ENCODE measurements at regions not wholly inside any gene's neighbourhood (a gene's known extent, or its start where the extent isn't known, plus 50 kb on each side); places are given as distances from the start of the nearest gene placed in this dataset.
A peak's percentile ranks its signal among the peaks of the same experiment; 100 is the strongest.

DNA sequence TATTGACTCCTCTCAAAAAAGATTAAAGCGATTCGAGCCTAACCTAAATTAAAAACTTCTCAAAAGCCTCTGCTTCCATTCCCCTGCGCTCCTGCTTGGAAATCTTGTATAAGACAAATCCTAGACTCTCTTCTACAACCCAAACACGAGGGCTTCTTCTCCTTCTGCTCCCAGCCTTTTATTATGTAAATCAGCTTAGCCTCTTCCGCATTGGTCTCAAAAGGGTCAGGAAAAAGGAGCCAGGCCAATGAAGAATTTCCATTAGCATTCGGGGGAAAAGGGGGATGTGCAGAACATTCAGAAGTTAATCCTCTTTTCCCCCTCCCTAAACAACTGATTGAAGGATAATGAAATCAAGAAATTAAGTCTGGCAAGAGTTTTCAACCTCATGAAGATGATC lies 107.9 kb downstream of the FAM124B start:
- intact Hi-C loops (cut with DNase I; ENCODE audit: low total_unique reads) (no loop called here), in situ Hi-C loops (cut with MboI; ENCODE audit: low pct_ligation_motif_present in 1 of 4, low pct_unique_long_range_greater_than_20kb in 1 of 4, low sequenced_read_pairs in 3 of 4) (no loop called here)
- H3K4me1 ChIP-seq: no peaks in the 10 kb centered on the region
- TF ChIP-seq POLR2AphosphoS5 (IDR thresholded peaks at IDR 0.05) (no peak), EP300 (IDR thresholded peaks at IDR 0.05; ENCODE audit: low read depth) (no peak), POLR2A (IDR thresholded peaks at IDR 0.05) (no peak)
- TF ChIP-seq, protein P1, sequence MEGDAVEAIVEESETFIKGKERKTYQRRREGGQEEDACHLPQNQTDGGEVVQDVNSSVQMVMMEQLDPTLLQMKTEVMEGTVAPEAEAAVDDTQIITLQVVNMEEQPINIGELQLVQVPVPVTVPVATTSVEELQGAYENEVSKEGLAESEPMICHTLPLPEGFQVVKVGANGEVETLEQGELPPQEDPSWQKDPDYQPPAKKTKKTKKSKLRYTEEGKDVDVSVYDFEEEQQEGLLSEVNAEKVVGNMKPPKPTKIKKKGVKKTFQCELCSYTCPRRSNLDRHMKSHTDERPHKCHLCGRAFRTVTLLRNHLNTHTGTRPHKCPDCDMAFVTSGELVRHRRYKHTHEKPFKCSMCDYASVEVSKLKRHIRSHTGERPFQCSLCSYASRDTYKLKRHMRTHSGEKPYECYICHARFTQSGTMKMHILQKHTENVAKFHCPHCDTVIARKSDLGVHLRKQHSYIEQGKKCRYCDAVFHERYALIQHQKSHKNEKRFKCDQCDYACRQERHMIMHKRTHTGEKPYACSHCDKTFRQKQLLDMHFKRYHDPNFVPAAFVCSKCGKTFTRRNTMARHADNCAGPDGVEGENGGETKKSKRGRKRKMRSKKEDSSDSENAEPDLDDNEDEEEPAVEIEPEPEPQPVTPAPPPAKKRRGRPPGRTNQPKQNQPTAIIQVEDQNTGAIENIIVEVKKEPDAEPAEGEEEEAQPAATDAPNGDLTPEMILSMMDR (IDR thresholded peaks at IDR 0.05): no peak
- DNase-seq: no peak
- no peak overlapping the region for H3K4me3 ChIP-seq
- H3K36me3 ChIP-seq: no peaks in the 10 kb centered on the region
- no peaks in the 10 kb centered on the region for H3K9me3 ChIP-seq
- 66 to 73% methylated on average over 6 of the region's 6 CpGs for WGBS, 2 donors (ENCODE audit: low coverage in 1 of 2)
- peaks cover 11% of the 10 kb centered on the region for H3K27me3 ChIP-seq
- H3K27ac ChIP-seq: no peak overlapping the region

GRCh38 chr2:224287531-224287930 lies 114.4 kb downstream of the FAM124B start:
- TF ChIP-seq POLR2A (IDR thresholded peaks at IDR 0.05) (no peak), POLR2AphosphoS5 (IDR thresholded peaks at IDR 0.05) (no peak), EP300 (IDR thresholded peaks at IDR 0.05; ENCODE audit: low read depth) (no peak)
- TF ChIP-seq, protein P1 (IDR thresholded peaks at IDR 0.05): no peak
- intact Hi-C loops (cut with DNase I; ENCODE audit: low total_unique reads) (loop anchor here (10.0 kb wide), 1 partner anchor 293 kb away; no protein-coding TSS in a partner anchor), in situ Hi-C loops (cut with MboI; ENCODE audit: low pct_ligation_motif_present in 1 of 4, low pct_unique_long_range_greater_than_20kb in 1 of 4, low sequenced_read_pairs in 3 of 4) (loop anchor here in 3 of 4 donors (5.0 to 10.0 kb wide), 2 partner anchors 293 to 295 kb away; no protein-coding TSS in a partner anchor)
- 40 to 68% methylated on average over 2 of the region's 2 CpGs for WGBS, 2 donors (ENCODE audit: low coverage in 1 of 2)
- Histone ChIP-seq H3K27ac (no peak overlapping the region), H3K4me3 (no peak overlapping the region), H3K36me3 (no peaks in the 10 kb centered on the region), H3K9me3 (no peaks in the 10 kb centered on the region), H3K27me3 (peaks cover 11% of the 10 kb centered on the region), H3K4me1 (no peaks in the 10 kb centered on the region)
- DNase-seq: no peak

DNA sequence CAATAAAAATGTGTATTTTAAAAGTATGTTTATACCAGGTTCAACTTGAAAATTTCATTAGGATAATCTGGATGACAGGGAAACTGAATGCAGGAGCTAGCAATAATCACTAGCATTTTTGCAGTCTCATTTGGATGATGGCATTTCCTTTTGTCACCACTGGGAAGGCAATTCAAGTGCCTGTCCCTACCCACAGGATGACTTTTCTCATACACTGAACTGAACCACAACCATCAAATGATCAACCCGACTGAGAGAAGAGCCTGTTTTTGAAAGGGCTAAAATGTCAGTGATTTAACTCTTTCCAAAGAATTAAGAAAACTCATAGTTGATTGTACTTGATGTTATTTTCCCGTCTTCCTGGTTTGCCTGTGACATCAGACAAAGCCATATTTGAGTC lies 115.0 kb downstream of the FAM124B start:
- H3K27ac ChIP-seq: no peak overlapping the region
- no peaks in the 10 kb centered on the region for H3K9me3 ChIP-seq
- H3K4me1 ChIP-seq: no peaks in the 10 kb centered on the region
- intact Hi-C loops (cut with DNase I; ENCODE audit: low total_unique reads) (loop anchor here (10.0 kb wide), 1 partner anchor 292 kb away; no protein-coding TSS in a partner anchor), in situ Hi-C loops (cut with MboI; ENCODE audit: low pct_ligation_motif_present in 1 of 4, low pct_unique_long_range_greater_than_20kb in 1 of 4, low sequenced_read_pairs in 3 of 4) (loop anchor here in 3 of 4 donors (5.0 to 10.0 kb wide), 2 partner anchors 292 to 295 kb away; no protein-coding TSS in a partner anchor)
- H3K4me3 ChIP-seq: no peak overlapping the region
- no peak for DNase-seq
- WGBS, 2 donors (ENCODE audit: low coverage in 1 of 2): 31 to 41% methylated on average over 2 of the region's 2 CpGs
- peaks cover 11% of the 10 kb centered on the region for H3K27me3 ChIP-seq
- no peak for TF ChIP-seq POLR2A (IDR thresholded peaks at IDR 0.05)
- no peak for TF ChIP-seq POLR2AphosphoS5 (IDR thresholded peaks at IDR 0.05)
- TF ChIP-seq, protein P1 (IDR thresholded peaks at IDR 0.05): no peak
- TF ChIP-seq EP300 (IDR thresholded peaks at IDR 0.05; ENCODE audit: low read depth): no peak
- no peaks in the 10 kb centered on the region for H3K36me3 ChIP-seq

GRCh38 chr2:224284134-224284946 lies 117.6 kb downstream of the FAM124B start:
- TF ChIP-seq POLR2A (IDR thresholded peaks at IDR 0.05) (no peak), EP300 (IDR thresholded peaks at IDR 0.05; ENCODE audit: low read depth) (no peak), POLR2AphosphoS5 (IDR thresholded peaks at IDR 0.05) (no peak)
- TF ChIP-seq, protein P1 (IDR thresholded peaks at IDR 0.05): peak; percentile 60 to 98 (median 67)
- Histone ChIP-seq H3K36me3 (no peaks in the 10 kb centered on the region), H3K4me3 (no peak overlapping the region), H3K4me1 (no peaks in the 10 kb centered on the region), H3K27ac (no peak overlapping the region), H3K27me3 (no peaks in the 10 kb centered on the region), H3K9me3 (no peaks in the 10 kb centered on the region)
- intact Hi-C loops (cut with DNase I; ENCODE audit: low total_unique reads): loop anchor here (10.0 kb wide), 1 partner anchor 290 kb away; no protein-coding TSS in a partner anchor
- DNase-seq: peak; percentile 11
- in situ Hi-C loops (cut with MboI; ENCODE audit: low pct_ligation_motif_present in 1 of 4, low pct_unique_long_range_greater_than_20kb in 1 of 4, low sequenced_read_pairs in 3 of 4): loop anchor here in 2 of 4 donors (5.0 to 10.0 kb wide), 2 partner anchors 290 to 297 kb away; no protein-coding TSS in a partner anchor
- WGBS, 2 donors (ENCODE audit: low coverage in 1 of 2): 0 to 16% methylated on average over 1 of the region's 1 CpG

Data from transverse colon (tissue), 4 donors.